HL-60 (cell line): ENCODE measurements at regions not wholly inside any gene's neighbourhood (a gene's known extent, or its start where the extent isn't known, plus 50 kb on each side); places are given as distances from the start of the nearest gene placed in this dataset.

Experiments
- TF ChIP-seq, protein P1 (sequence below): IDR thresholded peaks from one replicate; pipeline ENCODE4 v1.5.1; 2011; ENCODE audit warnings: low read length, control low read depth, inconsistent platforms; ENCODE audit not compliant: insufficient read depth
- TF ChIP-seq, protein P2 (sequence below): IDR thresholded peaks from 2 replicates; pipeline ENCODE4 v1.6.1; 2012; ENCODE audit warnings: low read depth; ENCODE audit not compliant: insufficient replicate concordance

DNA sequence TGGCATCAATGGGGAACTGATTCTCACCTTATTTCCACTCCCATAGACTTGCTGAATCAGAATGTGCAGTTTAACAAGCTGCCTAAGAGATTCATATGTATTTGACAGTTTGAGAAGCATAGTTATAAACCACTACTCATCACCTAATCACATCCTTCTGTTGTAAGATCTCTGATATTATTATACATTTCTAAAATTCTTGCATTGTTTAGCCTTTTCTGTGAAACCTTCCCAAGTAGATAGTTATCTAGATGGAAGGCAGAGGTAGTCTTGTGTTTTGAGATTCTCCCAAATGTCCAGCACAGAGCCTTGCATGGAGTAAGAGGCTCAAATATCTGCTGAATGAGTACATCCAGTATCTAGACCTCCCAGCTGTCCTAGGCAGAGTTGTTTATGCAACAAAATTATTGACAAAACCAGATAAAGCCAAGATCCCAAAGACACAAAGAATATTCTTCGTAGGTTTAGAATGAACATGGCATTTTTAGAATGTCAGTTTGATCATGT lies 227.3 kb downstream of the KDR start:
- TF ChIP-seq, protein P1, sequence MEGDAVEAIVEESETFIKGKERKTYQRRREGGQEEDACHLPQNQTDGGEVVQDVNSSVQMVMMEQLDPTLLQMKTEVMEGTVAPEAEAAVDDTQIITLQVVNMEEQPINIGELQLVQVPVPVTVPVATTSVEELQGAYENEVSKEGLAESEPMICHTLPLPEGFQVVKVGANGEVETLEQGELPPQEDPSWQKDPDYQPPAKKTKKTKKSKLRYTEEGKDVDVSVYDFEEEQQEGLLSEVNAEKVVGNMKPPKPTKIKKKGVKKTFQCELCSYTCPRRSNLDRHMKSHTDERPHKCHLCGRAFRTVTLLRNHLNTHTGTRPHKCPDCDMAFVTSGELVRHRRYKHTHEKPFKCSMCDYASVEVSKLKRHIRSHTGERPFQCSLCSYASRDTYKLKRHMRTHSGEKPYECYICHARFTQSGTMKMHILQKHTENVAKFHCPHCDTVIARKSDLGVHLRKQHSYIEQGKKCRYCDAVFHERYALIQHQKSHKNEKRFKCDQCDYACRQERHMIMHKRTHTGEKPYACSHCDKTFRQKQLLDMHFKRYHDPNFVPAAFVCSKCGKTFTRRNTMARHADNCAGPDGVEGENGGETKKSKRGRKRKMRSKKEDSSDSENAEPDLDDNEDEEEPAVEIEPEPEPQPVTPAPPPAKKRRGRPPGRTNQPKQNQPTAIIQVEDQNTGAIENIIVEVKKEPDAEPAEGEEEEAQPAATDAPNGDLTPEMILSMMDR, result no peak
- TF ChIP-seq, protein P2, sequence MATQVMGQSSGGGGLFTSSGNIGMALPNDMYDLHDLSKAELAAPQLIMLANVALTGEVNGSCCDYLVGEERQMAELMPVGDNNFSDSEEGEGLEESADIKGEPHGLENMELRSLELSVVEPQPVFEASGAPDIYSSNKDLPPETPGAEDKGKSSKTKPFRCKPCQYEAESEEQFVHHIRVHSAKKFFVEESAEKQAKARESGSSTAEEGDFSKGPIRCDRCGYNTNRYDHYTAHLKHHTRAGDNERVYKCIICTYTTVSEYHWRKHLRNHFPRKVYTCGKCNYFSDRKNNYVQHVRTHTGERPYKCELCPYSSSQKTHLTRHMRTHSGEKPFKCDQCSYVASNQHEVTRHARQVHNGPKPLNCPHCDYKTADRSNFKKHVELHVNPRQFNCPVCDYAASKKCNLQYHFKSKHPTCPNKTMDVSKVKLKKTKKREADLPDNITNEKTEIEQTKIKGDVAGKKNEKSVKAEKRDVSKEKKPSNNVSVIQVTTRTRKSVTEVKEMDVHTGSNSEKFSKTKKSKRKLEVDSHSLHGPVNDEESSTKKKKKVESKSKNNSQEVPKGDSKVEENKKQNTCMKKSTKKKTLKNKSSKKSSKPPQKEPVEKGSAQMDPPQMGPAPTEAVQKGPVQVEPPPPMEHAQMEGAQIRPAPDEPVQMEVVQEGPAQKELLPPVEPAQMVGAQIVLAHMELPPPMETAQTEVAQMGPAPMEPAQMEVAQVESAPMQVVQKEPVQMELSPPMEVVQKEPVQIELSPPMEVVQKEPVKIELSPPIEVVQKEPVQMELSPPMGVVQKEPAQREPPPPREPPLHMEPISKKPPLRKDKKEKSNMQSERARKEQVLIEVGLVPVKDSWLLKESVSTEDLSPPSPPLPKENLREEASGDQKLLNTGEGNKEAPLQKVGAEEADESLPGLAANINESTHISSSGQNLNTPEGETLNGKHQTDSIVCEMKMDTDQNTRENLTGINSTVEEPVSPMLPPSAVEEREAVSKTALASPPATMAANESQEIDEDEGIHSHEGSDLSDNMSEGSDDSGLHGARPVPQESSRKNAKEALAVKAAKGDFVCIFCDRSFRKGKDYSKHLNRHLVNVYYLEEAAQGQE, result no peak
